Stimulated activated CD4-positive, alpha-beta T cell treated with anti-CD3 and anti-CD28 coated beads, Interleukin-2, amount 100 ng/mL, for 24 hours (primary cell): ENCODE measurements at regions not wholly inside any gene's neighbourhood (a gene's known extent, or its start where the extent isn't known, plus 50 kb on each side); places are given as distances from the start of the nearest gene placed in this dataset.
A peak's percentile ranks its signal among the peaks of the same experiment; 100 is the strongest.

Experiments
- DNase-seq, 2 donors: peaks; one replicate each; pipeline ENCODE4 v3.0.0-alpha.2; 2020

- DNase-seq: no peak
Observed at GRCh38 chr11:69415411-69416142, 65.9 kb upstream of the LINC01488 start.

GRCh38 chr11:69416143-69416515 lies 65.3 kb upstream of the LINC01488 start:
- no peak for DNase-seq

- DNase-seq: no peak
Observed at GRCh38 chr11:69416762-69417698, 64.4 kb upstream of the LINC01488 start.

- no peak for DNase-seq
Observed at GRCh38 chr11:69417699-69418085, 63.8 kb upstream of the LINC01488 start.

GRCh38 chr11:69418576-69419296 lies 62.7 kb upstream of the LINC01488 start:
- DNase-seq: no peak

GRCh38 chr11:69419662-69420395 lies 61.6 kb upstream of the LINC01488 start:
- DNase-seq: no peak

- DNase-seq: no peak
Observed at GRCh38 chr11:69422645-69423044, 58.8 kb upstream of the LINC01488 start.

GRCh38 chr11:69423181-69423580 lies 58.3 kb upstream of the LINC01488 start:
- DNase-seq: no peak

- DNase-seq: no peak
Observed at GRCh38 chr11:69423611-69424385, 57.7 kb upstream of the LINC01488 start.

- no peak for DNase-seq
Observed at GRCh38 chr11:69424748-69425147, 56.7 kb upstream of the LINC01488 start.

- no peak for DNase-seq
Observed at GRCh38 chr11:69425444-69425843, 56.0 kb upstream of the LINC01488 start.

- DNase-seq: peak in 1 of 2 donors; percentile 50
Observed at GRCh38 chr11:69425895-69426544, 55.4 kb upstream of the LINC01488 start.

- DNase-seq: no peak
Observed at GRCh38 chr11:69427337-69427736, 54.1 kb upstream of the LINC01488 start.

GRCh38 chr11:69427906-69428880 lies 53.3 kb upstream of the LINC01488 start:
- DNase-seq: no peak

- no peak for DNase-seq
Observed at GRCh38 chr11:69429716-69430491, 51.6 kb upstream of the LINC01488 start.

GRCh38 chr11:69430566-69430965 lies 50.9 kb upstream of the LINC01488 start:
- no peak for DNase-seq

GRCh38 chr11:69431136-69431535 lies 50.3 kb upstream of the LINC01488 start:
- no peak for DNase-seq
